22Rv1 (cell line): ENCODE measurements at regions not wholly inside any gene's neighbourhood (a gene's known extent, or its start where the extent isn't known, plus 50 kb on each side); places are given as distances from the start of the nearest gene placed in this dataset.

Source experiments
- CTCF ChIP-seq: fragments of 450-650 bp; IDR thresholded peaks from 2 replicates; pipeline ENCODE4 v1.5.1; 2017; ENCODE audit warnings: mild to moderate bottlenecking
- ZFX ChIP-seq: fragments of 450-650 bp; IDR thresholded peaks from 2 replicates; pipeline ENCODE4 v1.6.1; 2017; ENCODE audit warnings: antibody characterized with exemption, borderline replicate concordance

DNA sequence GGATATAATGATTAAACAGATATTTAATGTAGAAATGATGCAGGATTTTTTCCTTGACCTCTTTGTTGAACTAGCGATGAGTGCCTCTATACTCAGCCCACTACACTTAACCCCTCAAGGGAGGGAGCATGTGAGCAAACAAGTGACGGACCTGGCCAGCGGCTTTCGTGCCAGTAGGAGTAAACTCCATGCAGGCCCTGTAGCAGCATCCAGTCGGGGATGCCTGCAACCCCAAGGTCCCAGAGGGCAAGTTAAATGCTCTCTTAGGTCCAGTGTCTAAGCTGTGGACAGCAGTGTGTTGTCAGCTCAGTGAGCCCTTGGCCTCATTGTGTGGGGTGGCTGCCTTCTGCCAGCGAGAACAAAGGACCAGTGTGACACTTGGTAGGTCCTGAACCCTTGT, 708.7 kb downstream of the TECRL start:
- TF ChIP-seq CTCF (no peak), ZFX (no peak)
